ENCODE measurements at regions not wholly inside any gene's neighbourhood (a gene's known extent, or its start where the extent isn't known, plus 50 kb on each side); places are given as distances from the start of the nearest gene placed in this dataset.

GRCh38 chr13:42722883-42723539 is 58.4 kb upstream of the FAM216B start:
- no peak for DNase-seq

- DNase-seq, result no peak
Observed at GRCh38 chr13:42728507-42729180, 52.7 kb upstream of the FAM216B start.

- DNase-seq, result no peak
Observed at GRCh38 chr13:42729857-42730402, 51.5 kb upstream of the FAM216B start.

All from hematopoietic multipotent progenitor cell treated with erythropoietin and hydrocortisone succinate and interleukin-3 and kit ligand, for 6 days (in vitro differentiated cells).